CD4-positive, alpha-beta T cell treated with Interleukin-21 for 1 hour (primary cell): ENCODE measurements at regions not wholly inside any gene's neighbourhood (a gene's known extent, or its start where the extent isn't known, plus 50 kb on each side); places are given as distances from the start of the nearest gene placed in this dataset.
"Not testable (repeated sequence)": the region's sequence is repeated elsewhere in the genome, so short reads cannot be mapped to it uniquely, and the experiment has no call there.

ENCODE experiments used
- DNase-seq: peaks from one replicate; pipeline ENCODE4 v3.0.0-alpha.2; 2020

- no peak for DNase-seq
Observed at GRCh38 chr4:118410138-118410537, 57.3 kb upstream of the PRSS12 start.

- no peak for DNase-seq
Observed at GRCh38 chr4:118417325-118417724, 64.5 kb upstream of the PRSS12 start.

- DNase-seq = not testable (repeated sequence)
Observed at GRCh38 chr4:118417800-118418199, 65.0 kb upstream of the PRSS12 start.

- DNase-seq = not testable (repeated sequence)
Observed at GRCh38 chr4:118418396-118418795, 65.6 kb upstream of the PRSS12 start.

GRCh38 chr4:118419626-118420025 is 66.8 kb upstream of the PRSS12 start:
- not testable (repeated sequence) for DNase-seq

GRCh38 chr4:118424062-118424461 is 71.3 kb upstream of the PRSS12 start:
- DNase-seq = peak; percentile 12

- DNase-seq = not testable (repeated sequence)
Observed at GRCh38 chr4:118428881-118429280, 76.1 kb upstream of the PRSS12 start.

- not testable (repeated sequence) for DNase-seq
Observed at GRCh38 chr4:118432359-118432758, 79.6 kb upstream of the PRSS12 start.

GRCh38 chr4:118433612-118434375 is 81.0 kb upstream of the PRSS12 start:
- not testable (repeated sequence) for DNase-seq

GRCh38 chr4:118435415-118435814 is 82.6 kb upstream of the PRSS12 start:
- DNase-seq = not testable (repeated sequence)

- DNase-seq = not testable (repeated sequence)
Observed at GRCh38 chr4:118442115-118442837, 89.5 kb upstream of the PRSS12 start.

GRCh38 chr4:118447397-118447796 is 94.6 kb upstream of the PRSS12 start:
- DNase-seq = not testable (repeated sequence)

GRCh38 chr4:118454857-118455256 is 102.1 kb upstream of the PRSS12 start:
- DNase-seq = not testable (repeated sequence)

GRCh38 chr4:118461435-118461834 is 108.6 kb upstream of the PRSS12 start:
- DNase-seq = not testable (repeated sequence)

- not testable (repeated sequence) for DNase-seq
Observed at GRCh38 chr4:118465831-118466230, 113.0 kb upstream of the PRSS12 start.

- DNase-seq = not testable (repeated sequence)
Observed at GRCh38 chr4:118474001-118474626, 121.3 kb upstream of the PRSS12 start.

- not testable (repeated sequence) for DNase-seq
Observed at GRCh38 chr4:118474771-118475170, 122.0 kb upstream of the PRSS12 start.

- not testable (repeated sequence) for DNase-seq
Observed at GRCh38 chr4:118475901-118476300, 123.1 kb upstream of the PRSS12 start.

GRCh38 chr4:118477826-118478225 is 125.0 kb upstream of the PRSS12 start:
- not testable (repeated sequence) for DNase-seq

- DNase-seq = not testable (repeated sequence)
Observed at GRCh38 chr4:118485801-118486314, 133.1 kb upstream of the PRSS12 start.

GRCh38 chr4:118492963-118493362 is 140.2 kb upstream of the PRSS12 start:
- DNase-seq = not testable (repeated sequence)

GRCh38 chr4:118494437-118494836 is 141.6 kb upstream of the PRSS12 start:
- DNase-seq = not testable (repeated sequence)

GRCh38 chr4:118502967-118503366 is 150.2 kb upstream of the PRSS12 start:
- not testable (repeated sequence) for DNase-seq
